ENCODE measurements at regions not wholly inside any gene's neighbourhood (a gene's known extent, or its start where the extent isn't known, plus 50 kb on each side); places are given as distances from the start of the nearest gene placed in this dataset.

DNA sequence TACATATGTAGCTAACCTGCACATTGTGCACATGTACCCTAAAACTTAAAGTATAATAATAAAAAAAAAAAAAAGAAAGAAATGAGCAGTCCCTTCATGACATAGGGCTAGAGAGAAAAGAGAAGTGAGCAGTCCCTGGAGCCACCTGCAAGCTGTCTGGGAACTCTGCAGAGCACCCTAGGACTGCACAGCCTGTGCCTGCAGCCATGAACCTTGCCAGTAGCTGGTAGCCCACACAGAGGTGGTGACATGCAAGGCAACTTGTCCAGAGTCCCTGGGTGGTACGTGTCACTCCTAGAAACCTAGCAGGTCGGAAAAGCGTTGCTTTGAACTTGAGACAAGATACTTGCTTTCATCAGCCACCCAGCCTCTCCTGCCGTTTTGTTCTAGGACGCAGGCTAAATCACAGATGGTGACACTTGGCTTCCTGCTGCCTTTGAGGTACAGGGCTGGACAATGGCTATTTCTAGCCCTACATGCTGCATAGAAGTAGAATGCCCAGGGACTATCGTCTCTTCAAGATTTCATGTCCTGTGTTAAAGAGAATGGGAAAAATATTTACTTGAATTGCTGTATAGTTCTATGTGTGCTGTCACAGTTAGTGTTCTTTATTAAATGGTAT, 260.9 kb downstream of the LTN1 start:
- Histone ChIP-seq H2AFZ (no peak overlapping the region), H3K79me2 (replicated peaks; ENCODE audit: insufficient read depth) (no peaks in the 10 kb centered on the region), H3K36me3 (ENCODE audit: insufficient read depth) (no peaks in the 10 kb centered on the region), H3K27ac (ENCODE audit: low read depth) (no peak overlapping the region), H3K27me3 (ENCODE audit: insufficient read depth) (no peaks in the 10 kb centered on the region), H3K4me3 (no peak overlapping the region), H3F3A (replicated peaks; ENCODE audit: low read depth) (no peaks in the 10 kb centered on the region), H4K20me1 (replicated peaks; ENCODE audit: insufficient read depth) (no peaks in the 10 kb centered on the region), H3K4me1 (ENCODE audit: insufficient read depth) (no peaks in the 10 kb centered on the region), H3K9me2 (ENCODE audit: insufficient read depth) (0 out of 2 replicates have a peak, but pooled peaks cover 3% of the 10 kb centered on the region), H3K4me2 (no peak overlapping the region)
- ATAC-seq: no peak
- TF ChIP-seq EZH2phosphoT487 (IDR thresholded peaks at IDR 0.05; ENCODE audit: unreplicated experiment) (no peak), STAT1 (IDR thresholded peaks at IDR 0.05; ENCODE audit: unreplicated experiment) (no peak), ZNF114 (CRISPR knock-in tag; IDR thresholded peaks at IDR 0.05) (no peak), POLR2AphosphoS5 (IDR thresholded peaks at IDR 0.05; ENCODE audit: low read depth) (no peak), EZH2 (IDR thresholded peaks at IDR 0.05; ENCODE audit: low read depth, unreplicated experiment) (no peak), ZNF331 (CRISPR knock-in tag; IDR thresholded peaks at IDR 0.05; ENCODE audit: low read depth) (no peak), CREB1 (CRISPR knock-in tag; IDR thresholded peaks at IDR 0.05; ENCODE audit: low read depth) (no peak), JUNB (IDR thresholded peaks at IDR 0.05; ENCODE audit: unreplicated experiment) (no peak), NANOG (IDR thresholded peaks at IDR 0.05; ENCODE audit: borderline replicate concordance) (no peak)
- TF ChIP-seq, protein P1, sequence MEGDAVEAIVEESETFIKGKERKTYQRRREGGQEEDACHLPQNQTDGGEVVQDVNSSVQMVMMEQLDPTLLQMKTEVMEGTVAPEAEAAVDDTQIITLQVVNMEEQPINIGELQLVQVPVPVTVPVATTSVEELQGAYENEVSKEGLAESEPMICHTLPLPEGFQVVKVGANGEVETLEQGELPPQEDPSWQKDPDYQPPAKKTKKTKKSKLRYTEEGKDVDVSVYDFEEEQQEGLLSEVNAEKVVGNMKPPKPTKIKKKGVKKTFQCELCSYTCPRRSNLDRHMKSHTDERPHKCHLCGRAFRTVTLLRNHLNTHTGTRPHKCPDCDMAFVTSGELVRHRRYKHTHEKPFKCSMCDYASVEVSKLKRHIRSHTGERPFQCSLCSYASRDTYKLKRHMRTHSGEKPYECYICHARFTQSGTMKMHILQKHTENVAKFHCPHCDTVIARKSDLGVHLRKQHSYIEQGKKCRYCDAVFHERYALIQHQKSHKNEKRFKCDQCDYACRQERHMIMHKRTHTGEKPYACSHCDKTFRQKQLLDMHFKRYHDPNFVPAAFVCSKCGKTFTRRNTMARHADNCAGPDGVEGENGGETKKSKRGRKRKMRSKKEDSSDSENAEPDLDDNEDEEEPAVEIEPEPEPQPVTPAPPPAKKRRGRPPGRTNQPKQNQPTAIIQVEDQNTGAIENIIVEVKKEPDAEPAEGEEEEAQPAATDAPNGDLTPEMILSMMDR (conservative IDR thresholded peaks at IDR 0.05; ENCODE audit: low read depth in 2 of 2): no peak
- TF ChIP-seq, protein P2, sequence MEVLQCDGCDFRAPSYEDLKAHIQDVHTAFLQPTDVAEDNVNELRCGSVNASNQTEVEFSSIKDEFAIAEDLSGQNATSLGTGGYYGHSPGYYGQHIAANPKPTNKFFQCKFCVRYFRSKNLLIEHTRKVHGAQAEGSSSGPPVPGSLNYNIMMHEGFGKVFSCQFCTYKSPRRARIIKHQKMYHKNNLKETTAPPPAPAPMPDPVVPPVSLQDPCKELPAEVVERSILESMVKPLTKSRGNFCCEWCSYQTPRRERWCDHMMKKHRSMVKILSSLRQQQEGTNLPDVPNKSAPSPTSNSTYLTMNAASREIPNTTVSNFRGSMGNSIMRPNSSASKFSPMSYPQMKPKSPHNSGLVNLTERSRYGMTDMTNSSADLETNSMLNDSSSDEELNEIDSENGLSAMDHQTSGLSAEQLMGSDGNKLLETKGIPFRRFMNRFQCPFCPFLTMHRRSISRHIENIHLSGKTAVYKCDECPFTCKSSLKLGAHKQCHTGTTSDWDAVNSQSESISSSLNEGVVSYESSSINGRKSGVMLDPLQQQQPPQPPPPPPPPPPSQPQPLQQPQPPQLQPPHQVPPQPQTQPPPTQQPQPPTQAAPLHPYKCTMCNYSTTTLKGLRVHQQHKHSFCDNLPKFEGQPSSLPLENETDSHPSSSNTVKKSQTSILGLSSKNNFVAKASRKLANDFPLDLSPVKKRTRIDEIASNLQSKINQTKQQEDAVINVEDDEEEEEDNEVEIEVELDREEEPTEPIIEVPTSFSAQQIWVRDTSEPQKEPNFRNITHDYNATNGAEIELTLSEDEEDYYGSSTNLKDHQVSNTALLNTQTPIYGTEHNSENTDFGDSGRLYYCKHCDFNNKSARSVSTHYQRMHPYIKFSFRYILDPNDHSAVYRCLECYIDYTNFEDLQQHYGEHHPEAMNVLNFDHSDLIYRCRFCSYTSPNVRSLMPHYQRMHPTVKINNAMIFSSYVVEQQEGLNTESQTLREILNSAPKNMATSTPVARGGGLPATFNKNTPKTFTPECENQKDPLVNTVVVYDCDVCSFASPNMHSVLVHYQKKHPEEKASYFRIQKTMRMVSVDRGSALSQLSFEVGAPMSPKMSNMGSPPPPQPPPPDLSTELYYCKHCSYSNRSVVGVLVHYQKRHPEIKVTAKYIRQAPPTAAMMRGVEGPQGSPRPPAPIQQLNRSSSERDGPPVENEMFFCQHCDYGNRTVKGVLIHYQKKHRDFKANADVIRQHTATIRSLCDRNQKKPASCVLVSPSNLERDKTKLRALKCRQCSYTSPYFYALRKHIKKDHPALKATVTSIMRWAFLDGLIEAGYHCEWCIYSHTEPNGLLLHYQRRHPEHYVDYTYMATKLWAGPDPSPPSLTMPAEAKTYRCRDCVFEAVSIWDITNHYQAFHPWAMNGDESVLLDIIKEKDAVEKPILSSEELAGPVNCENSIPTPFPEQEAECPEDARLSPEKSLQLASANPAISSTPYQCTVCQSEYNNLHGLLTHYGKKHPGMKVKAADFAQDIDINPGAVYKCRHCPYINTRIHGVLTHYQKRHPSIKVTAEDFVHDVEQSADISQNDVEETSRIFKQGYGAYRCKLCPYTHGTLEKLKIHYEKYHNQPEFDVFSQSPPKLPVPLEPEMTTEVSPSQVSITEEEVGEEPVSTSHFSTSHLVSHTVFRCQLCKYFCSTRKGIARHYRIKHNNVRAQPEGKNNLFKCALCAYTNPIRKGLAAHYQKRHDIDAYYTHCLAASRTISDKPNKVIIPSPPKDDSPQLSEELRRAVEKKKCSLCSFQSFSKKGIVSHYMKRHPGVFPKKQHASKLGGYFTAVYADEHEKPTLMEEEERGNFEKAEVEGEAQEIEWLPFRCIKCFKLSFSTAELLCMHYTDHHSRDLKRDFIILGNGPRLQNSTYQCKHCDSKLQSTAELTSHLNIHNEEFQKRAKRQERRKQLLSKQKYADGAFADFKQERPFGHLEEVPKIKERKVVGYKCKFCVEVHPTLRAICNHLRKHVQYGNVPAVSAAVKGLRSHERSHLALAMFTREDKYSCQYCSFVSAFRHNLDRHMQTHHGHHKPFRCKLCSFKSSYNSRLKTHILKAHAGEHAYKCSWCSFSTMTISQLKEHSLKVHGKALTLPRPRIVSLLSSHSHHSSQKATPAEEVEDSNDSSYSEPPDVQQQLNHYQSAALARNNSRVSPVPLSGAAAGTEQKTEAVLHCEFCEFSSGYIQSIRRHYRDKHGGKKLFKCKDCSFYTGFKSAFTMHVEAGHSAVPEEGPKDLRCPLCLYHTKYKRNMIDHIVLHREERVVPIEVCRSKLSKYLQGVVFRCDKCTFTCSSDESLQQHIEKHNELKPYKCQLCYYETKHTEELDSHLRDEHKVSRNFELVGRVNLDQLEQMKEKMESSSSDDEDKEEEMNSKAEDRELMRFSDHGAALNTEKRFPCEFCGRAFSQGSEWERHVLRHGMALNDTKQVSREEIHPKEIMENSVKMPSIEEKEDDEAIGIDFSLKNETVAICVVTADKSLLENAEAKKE (CRISPR knock-in tag; IDR thresholded peaks at IDR 0.05): no peak
- TF ChIP-seq, protein P3, sequence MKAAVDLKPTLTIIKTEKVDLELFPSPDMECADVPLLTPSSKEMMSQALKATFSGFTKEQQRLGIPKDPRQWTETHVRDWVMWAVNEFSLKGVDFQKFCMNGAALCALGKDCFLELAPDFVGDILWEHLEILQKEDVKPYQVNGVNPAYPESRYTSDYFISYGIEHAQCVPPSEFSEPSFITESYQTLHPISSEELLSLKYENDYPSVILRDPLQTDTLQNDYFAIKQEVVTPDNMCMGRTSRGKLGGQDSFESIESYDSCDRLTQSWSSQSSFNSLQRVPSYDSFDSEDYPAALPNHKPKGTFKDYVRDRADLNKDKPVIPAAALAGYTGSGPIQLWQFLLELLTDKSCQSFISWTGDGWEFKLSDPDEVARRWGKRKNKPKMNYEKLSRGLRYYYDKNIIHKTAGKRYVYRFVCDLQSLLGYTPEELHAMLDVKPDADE (IDR thresholded peaks at IDR 0.05): no peak
- TF ChIP-seq, protein P4, sequence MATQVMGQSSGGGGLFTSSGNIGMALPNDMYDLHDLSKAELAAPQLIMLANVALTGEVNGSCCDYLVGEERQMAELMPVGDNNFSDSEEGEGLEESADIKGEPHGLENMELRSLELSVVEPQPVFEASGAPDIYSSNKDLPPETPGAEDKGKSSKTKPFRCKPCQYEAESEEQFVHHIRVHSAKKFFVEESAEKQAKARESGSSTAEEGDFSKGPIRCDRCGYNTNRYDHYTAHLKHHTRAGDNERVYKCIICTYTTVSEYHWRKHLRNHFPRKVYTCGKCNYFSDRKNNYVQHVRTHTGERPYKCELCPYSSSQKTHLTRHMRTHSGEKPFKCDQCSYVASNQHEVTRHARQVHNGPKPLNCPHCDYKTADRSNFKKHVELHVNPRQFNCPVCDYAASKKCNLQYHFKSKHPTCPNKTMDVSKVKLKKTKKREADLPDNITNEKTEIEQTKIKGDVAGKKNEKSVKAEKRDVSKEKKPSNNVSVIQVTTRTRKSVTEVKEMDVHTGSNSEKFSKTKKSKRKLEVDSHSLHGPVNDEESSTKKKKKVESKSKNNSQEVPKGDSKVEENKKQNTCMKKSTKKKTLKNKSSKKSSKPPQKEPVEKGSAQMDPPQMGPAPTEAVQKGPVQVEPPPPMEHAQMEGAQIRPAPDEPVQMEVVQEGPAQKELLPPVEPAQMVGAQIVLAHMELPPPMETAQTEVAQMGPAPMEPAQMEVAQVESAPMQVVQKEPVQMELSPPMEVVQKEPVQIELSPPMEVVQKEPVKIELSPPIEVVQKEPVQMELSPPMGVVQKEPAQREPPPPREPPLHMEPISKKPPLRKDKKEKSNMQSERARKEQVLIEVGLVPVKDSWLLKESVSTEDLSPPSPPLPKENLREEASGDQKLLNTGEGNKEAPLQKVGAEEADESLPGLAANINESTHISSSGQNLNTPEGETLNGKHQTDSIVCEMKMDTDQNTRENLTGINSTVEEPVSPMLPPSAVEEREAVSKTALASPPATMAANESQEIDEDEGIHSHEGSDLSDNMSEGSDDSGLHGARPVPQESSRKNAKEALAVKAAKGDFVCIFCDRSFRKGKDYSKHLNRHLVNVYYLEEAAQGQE (IDR thresholded peaks at IDR 0.05; ENCODE audit: unreplicated experiment): no peak
- Mint-ChIP-seq H3K4me3 (no peak overlapping the region), H3K27ac (no peak overlapping the region), H3K4me1 (peaks cover 3% of the 10 kb centered on the region; the same call in 1 of the 3 replicates), H3K36me3 (ENCODE audit: low read depth) (no peaks in the 10 kb centered on the region; the same call in 2 of the 3 replicates), H3K9me3 (no peaks in the 10 kb centered on the region; the same call in 2 of the 3 replicates), H3K27me3 (ENCODE audit: insufficient read depth, low read depth, poor library complexity) (peaks cover 4% of the 10 kb centered on the region)
- DNase-seq (ENCODE audit: low spot score): no peak

Measured in GM23338 (cell line).